RKO (cell line): ENCODE measurements at regions not wholly inside any gene's neighbourhood (a gene's known extent, or its start where the extent isn't known, plus 50 kb on each side); places are given as distances from the start of the nearest gene placed in this dataset.

ENCODE experiments used
- DNase-seq: peaks from one replicate; pipeline ENCODE4 v3.0.0-alpha.2; 2016; ENCODE audit warnings: low spot score

DNA sequence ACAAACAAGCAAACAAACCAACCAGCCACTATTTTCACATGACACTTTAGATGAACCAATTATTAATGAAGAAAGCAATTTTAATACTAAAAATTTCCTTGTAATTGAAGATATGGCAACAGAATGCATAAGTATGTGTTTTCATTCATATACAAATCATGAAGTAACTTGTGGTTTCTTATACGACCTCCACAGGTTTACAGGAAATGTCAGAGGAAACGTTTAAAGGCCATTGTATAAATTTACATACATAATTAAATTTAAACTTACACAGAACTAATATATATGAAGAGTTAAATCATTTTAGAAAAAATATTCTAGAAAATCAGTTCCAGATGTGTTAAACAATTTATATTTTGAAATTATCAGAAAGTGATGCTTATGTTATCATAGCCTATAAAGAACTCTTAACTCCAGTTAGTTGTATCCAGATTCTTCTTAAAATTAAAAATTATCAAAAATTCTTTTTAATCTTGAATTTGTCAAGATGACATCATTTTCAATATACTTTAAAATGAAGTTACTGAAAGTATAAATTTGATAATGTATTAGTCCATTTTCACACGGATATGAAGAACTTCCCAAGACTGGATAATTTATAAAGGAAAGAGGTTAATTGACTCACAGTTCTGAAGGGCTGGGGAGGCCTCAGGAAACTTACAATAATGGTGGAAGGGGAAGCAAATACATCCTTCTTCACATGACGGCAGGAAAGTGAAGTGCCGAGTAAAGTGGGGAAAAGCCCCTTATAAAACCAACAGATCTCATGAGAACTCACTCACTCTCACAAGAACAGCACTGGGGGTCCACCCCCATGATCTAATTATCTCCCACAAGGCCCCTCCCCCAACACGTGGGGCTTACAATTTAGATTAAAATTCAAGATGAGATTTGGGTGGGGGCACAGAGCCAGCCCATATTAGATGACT lies 192.0 kb downstream of the PIK3R1 start:
- no peak for DNase-seq

DNA sequence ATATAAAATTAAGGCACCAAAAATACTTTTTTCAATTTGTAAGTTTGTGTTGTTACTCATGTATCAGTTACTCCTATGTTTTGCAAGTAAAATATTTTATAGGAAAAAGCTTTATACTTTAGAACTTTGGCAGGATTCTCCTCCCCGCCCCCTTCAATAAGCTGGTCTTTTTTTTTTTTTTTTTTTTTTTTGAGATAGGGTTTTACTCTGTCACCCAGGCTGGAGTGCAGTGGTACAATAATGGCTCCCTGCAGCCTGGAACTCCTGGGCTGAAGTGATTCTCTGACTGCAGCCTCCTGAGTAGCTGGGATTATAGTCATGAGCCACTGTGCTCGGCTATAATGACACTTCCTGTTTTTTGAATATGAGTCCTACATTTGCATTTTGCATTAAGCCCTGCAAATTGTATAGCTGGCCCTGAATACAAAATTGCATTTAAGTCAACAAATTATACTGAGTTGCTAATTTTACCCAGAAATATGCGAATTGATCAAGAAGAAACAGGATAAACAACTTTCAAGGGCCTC lies 192.9 kb downstream of the PIK3R1 start:
- DNase-seq = no peak

DNA sequence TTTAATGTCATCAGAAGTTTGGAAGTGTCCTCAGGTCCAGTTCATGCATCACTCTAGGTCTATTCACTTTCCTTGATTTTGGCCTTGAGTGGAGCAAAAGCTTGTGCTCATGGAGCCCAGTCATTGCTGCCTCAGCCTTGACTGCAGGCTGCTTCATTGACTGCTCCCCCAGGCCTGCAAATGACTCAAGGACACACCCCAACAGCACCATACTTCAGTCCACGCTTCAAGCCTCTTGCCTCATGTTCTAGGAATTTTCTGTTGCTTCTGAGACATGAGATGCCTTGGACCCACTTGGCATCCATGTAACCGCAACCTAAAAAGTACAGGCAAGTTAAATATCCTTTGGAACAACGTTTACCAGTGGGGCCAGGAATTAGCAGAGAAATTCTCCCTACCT lies 193.7 kb downstream of the PIK3R1 start:
- DNase-seq = peak; percentile 18

DNA sequence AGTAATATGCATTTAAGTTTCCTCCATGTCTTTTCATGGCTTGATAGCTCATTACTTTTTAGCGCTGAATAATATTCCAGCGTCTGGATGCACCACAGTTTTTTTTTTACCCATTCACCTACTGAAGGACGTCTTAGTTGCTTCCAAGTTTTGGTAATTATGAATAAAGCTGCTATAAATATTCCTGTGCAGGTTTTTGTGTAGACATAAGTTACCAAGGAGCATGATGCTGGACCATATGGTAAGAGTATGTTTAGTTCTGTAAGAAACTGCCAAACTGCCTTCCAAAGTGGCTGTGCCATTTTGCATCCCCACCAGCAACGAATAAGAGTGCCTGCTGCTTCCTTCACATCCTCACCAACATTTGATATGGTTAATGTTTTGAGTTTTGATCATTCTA lies 195.6 kb downstream of the PIK3R1 start:
- DNase-seq = no peak

DNA sequence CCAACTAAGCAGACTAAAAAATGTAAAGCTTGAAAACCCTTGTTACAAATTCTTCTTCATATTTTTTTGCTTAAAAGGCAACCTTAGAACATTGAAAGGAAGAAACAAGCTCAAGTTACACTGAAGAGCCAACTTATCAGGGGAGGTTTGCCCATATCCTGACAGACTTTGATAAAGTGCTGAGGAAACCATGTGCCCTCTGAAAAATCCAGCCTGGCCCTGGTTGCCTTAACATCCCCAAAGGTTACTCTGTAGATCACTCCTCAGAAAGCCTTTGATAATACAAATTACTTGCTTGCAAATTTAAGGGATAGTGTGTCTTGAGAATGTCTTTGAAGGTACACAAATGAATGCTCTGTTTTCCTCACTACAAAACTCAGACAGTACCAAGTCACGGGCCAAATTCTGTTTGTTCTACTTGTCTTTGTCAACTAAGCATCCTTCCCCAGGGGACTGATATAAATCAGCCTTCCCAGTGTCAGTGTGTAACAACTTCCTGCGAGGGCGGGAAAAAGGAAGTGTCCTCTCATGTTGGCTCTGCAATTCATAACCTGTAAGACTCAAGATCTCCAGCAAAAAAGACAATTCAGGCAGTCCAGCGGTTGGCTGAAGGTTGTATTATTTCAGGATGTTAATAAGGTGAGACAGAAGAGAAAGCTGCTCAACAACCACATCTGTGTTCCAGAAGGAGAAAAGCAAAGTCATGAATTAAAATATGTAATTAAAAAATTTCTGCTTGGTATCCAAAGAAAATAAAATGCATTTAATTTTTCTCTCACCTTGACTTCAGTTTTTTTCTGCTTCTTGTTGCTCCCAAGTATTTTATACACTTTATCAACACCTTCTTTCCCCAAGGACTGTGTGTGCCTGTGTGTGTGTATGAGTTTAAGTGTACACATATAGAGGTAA lies 199.9 kb downstream of the PIK3R1 start:
- no peak for DNase-seq

DNA sequence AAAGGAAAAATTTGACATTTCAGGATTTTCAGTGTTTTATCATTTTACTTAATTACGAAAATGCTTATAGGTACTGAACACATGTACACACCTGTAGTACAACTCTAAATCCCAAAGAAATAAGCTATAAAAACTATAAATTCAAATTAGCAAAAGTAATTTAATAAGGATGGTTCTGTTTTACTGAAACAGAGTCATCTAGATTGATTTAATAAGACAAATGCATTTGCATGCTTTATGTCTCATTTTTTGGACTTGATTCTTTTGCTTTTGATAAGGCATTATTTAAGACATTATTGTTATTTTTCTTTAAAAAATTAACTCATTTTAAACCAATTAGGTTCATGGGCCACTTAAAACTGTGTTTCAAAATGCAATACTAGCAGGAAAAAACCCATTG lies 201.2 kb downstream of the PIK3R1 start:
- no peak for DNase-seq

DNA sequence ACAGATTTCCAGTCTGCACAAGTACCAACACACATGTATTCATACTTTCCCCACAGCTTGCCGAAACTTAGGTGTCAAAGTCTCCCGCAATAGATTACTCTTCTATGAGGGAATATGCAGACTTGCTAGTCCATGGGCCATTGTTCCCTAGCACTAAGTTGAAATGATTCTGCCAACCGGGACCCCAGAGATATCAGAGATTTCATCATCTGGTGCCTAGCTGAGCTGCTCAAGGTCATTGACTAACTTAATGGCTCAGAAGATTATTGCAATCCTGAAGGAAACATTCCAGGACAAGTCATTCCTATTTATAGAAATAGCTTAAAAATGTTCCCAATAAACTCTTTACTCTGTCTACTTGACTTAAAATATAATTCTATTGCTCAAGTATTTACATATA lies 202.6 kb downstream of the PIK3R1 start:
- no peak for DNase-seq

DNA sequence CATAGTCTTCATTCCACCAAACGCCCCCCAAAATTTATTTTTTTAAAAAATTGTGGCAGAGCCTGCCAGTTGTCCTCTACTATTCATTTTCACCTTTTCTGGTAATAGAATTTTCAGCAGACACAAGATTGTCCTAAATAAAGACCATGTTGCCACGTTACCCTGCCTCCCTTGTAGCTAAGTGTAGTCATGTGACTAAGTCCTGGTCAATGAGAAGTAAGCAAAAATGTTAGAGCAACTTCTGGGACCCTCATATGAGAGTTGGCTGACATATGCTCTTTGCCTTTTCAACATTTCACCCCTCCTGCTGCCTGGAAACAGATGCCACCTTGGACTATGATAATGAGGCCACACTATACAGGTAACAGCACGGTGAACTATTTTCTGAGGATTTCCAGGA lies 203.1 kb downstream of the PIK3R1 start:
- DNase-seq = no peak

DNA sequence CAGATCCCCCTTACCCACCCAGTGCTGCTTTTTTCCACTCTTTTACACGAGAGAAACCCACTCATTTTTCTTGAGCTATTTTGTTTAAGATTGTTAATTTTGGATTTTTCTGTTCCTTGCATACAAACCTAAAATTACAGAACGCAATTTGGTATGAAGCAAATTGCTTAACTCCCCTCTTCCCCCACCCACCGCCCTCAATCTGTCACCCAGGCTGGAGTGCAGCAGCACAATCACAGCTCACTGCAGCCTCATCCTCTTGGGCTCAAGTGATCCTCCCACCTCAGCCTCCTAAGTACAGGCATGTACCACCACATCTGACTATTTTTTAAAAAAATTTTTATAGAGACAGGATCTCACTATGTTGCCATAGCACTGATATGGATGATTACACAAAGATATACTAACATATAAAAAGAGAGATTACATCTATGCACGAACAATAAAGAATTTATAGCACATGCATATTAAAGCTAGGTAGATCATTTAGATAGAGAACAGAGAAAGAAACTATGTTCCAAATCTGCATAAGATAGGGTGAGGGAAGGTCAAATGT lies 203.6 kb downstream of the PIK3R1 start:
- no peak for DNase-seq

DNA sequence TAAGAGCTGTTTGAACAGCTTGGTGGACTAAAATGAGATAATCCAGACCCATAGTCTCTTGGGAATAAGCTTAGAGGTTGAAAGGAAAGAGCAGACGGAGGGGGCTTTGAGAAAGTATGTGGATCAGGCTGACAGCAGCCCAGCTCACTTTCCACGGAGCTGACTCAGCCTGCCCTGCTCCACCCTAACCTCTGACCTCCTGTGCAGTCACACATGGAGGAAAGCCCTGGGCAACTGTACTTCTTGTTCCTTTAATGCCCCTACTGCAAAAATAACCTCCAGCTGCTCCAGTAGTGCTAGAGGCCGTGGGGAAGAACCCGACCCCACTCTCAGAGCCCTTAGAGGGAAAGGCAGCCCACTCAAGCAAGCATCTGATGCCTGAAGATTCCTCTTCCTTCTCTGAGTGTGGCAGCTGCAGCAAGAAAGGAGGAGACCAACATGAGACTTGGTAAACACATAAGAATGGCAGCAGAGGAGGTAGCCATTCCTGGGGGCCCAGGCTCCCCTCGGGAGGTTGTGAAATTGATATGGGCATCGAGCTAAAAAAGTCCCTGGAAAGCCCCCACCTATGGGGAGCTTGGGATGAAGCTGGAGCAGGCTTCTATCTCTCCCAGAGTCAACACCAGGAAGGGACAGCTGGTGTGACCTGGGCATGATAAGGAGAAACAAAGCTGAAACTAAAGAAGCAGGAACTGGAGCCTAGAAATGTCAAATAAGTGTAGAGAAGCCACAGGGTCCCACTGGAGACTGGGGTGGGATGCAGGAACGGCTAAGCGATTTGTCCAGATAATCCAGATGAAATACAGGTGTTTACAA lies 204.3 kb downstream of the PIK3R1 start:
- no peak for DNase-seq

DNA sequence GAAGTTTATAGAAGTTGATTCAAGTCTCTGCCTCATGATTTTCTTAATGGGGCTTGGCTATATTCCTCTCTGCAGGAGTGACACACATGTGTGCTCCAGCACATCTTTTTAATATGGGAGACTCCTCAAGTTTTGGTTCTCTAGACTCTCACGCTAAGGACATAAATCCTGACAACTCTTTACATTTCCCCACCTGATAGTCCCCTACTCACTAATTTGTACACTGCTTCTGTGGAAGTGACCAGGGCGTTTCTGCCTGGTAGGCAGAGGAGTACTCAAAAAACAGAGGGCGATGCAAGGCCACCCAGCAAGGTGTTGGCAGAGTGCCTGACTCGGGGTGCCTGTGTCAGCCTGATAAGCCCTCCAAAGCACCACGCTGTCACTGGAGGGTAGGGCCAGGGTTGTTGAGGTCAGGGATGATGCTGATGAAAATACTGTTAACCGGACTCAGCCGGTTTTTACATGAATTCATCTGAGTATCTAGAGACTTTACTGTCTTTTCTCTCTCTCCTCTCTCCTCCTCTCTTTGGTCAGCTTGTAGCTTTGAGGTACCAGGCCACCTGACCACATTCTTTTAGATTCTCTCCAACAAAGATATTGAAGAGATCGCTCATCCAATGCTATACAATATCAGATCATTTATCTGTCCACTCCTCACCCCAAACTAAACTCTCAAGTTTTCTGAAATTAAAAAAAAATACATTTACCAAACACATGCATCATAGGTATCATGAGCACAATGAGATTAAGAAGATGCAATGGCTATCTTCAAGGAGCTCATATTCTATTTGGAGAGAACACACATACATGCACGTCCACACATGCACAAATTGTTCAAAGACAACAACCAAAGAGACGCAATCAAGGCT lies 205.2 kb downstream of the PIK3R1 start:
- DNase-seq = no peak

DNA sequence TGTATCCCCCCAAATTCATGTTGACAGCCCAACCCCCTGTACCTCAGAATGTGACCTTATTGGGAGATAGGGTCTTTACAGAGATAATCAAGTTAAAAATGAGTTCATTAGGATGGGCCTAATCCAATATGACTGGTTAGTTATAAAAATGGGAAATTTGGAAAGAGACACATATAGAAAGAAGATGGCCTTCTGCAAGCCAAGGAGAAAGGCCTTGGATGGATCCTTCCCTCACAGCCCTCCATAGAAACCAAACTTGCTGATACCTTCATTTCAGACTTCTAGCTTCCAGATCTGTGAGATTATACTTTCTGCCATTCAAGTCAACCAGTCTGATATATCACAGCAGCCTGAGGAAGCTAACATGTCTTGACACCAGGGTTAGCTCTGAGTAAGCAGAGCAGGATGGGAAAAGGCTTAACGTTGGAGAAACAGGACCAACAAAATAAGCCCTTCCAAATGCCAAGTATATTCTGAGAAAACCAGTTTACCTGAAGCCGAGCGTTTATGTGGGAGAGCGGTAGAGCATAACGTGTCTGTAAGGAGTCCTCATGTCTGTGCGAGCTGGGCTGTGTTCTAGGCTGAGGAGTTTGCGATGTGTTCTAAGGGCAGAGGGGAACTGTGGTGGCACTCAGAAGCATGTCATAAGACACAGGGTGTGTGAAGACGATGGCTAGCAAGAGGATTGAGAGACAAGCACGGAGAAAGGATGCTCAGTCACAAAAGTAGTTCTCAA lies 206.1 kb downstream of the PIK3R1 start:
- DNase-seq = no peak

DNA sequence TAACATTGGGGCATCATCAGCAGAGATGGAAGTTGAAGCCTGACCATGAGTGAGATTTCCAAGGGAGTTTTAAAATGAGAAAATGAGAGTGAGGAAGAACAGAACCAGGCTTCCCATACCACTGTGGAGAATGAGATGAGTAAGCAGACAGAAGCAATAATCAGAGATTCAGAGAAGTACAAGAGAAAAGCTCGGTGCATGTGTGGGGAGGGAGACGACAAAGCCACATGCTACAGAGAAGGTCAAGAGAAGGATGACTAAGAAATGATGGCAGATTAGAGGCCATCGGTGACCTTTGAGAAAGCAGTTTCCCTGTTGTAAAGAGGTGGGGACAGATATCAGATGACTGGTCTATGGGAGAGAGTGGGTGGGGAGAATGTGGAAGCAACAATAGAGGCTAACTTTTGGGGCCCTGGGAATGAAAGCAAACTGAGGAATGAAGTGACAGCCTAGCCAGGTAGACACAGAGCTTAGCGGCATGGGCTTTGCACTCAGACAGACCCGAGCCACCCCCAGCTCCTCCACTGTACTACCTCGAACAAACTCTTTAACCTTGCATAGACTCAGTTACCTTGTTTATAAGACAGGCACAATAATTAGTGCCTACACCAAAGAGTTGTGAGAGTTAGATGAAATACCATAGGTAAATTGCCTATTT lies 207.7 kb downstream of the PIK3R1 start:
- no peak for DNase-seq

DNA sequence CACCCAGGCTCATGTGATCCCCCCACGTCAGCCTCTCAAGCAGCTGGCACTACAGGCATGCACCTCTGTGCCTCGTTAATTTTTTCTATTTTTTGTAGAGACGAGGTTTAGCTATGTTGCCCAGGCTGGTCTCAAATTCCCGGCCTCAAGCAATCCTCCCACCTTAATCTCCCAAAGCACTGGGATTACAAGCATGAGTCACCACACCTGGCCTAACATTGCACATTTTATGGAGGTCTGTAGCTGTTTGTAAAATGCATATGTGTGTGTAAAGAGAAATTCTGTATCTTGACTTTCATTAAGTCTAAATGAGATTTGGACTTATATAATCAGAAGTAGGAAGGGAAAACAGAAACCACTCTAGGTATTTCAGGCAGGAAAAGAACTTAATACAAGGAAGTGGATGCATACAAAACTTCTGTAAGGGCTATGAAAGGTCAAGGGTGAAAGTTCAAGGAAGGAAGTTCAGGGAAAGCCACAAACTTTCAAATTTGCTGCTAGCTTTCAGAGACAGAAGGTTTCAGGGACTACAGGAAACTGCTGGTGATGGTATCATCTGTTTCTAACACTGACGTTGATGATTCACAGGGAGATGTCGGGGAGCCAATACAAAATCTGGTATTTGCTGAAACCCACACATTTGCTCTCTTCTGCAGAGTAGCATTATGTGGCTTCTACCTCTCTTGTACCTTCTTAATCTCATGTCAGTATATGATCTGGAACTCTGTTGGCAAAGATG lies 209.4 kb downstream of the PIK3R1 start:
- DNase-seq = peak; percentile 7

DNA sequence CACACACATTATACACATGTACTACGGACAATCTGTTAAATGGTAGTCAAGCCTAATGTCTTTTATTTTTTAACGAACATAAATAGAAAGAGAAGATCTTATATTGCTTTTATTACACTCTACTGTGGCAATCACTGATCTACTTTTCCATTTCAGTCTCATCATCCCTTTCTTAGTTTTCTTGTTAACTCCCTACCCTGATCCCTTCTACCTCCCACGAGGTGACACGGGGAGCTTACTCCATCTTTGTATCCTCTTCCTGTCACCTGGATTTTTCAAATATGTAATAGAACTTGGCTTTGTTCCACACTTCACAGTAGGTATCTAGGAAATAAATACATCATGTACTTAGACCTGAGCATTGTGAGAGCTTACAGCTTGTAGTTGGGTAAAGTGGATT lies 211.0 kb downstream of the PIK3R1 start:
- no peak for DNase-seq

DNA sequence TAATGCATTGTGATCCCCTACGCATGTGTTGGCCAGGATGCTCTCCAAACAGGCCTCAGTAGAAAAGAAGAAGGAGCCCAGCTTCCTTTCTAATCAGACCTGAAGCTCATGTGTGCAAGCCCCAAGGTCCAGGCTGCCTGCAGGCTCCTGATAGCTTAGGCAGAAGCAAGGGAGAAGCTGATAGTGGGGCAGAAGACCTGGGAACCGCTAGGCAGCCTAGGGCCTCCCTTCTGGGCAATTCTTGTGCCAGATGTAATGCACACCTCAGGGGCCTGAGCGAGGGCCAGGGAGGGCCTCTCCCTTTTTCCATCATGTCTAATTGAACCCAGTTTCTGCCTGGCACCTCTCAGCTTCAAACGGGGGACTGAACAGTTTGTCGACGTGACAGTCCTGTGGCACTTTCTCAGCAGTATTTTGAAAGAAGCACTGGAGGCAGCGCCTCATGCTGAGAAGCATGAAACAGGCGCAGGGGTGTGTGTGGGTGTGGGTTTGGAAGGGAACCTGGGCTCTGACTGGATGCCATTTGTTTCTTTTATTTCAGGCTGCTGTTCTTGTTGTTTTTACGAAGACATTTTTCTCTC lies 212.8 kb downstream of the PIK3R1 start:
- no peak for DNase-seq

DNA sequence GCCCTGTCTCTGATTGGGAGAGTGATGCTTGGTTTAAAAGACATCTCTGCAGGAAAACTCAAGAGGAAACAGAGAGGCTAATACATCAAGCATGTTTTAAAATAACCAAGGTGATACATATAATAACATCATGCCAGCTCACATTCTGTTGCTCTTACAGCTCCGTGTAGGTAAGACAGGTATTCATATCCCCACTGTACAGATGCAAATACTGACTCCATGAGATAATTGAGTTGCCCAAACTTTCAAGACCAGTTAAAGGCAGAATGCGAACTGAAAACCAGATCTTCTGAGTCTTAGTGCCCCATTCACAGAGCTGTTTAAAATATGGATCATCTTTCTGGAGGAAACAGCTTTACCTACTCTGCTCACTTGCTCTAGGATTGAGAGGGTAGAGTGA lies 214.0 kb downstream of the PIK3R1 start:
- DNase-seq = no peak

DNA sequence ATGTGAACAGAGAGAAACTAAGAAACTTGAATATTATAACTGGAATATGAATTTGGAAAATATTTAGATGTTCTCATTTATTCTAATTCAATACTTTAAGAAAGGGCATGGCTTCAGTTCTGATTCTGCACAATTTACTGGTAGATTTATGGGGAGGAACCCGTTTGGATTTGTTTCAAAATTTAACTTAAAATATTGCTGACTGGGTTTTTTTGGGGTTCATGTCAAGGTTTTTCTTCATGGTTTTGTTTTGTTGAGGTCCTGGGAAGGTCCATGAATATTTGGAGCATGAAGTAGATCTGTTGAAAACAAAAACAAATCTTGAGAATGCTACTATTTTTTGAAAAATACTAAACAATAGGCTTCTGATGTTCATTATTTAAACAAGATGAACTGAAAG lies 214.7 kb downstream of the PIK3R1 start:
- DNase-seq = no peak
